KMS-11 (cell line): ENCODE measurements at regions not wholly inside any gene's neighbourhood (a gene's known extent, or its start where the extent isn't known, plus 50 kb on each side); places are given as distances from the start of the nearest gene placed in this dataset.

ENCODE experiments used
- H2AFZ ChIP-seq: fragments of 200-600 bp; sonication (generic); 2 replicates; pipeline ENCODE4 v1.6.1; 2016; ENCODE audit warnings: antibody characterized with exemption, mixed run types, low read depth
- H3K27ac ChIP-seq: fragments of 200-600 bp; sonication (generic); 2 replicates; pipeline ENCODE4 v1.6.1; 2016; ENCODE audit warnings: mild to moderate bottlenecking, mixed run types
- H3K27me3 ChIP-seq: fragments of 200-600 bp; sonication (generic); 2 replicates; pipeline ENCODE4 v1.6.1; 2017; ENCODE audit warnings: mild to moderate bottlenecking, low read depth, mixed run types, moderate library complexity; ENCODE audit not compliant: insufficient read depth
- H3K36me3 ChIP-seq: fragments of 200-600 bp; sonication (generic); 2 replicates; pipeline ENCODE4 v1.6.1; 2017; ENCODE audit warnings: mild to moderate bottlenecking, mixed run types; ENCODE audit not compliant: insufficient read depth
- H3K4me1 ChIP-seq: fragments of 200-600 bp; sonication (generic); 2 replicates; pipeline ENCODE4 v1.6.1; 2016; ENCODE audit warnings: mild to moderate bottlenecking, low read depth, mixed run types; ENCODE audit not compliant: poor library complexity, severe bottlenecking
- H3K4me2 ChIP-seq: fragments of 200-600 bp; sonication (generic); 2 replicates; pipeline ENCODE4 v1.7.0; 2016; ENCODE audit warnings: mild to moderate bottlenecking, mixed run types
- H3K4me3 ChIP-seq: fragments of 200-600 bp; sonication (generic); IDR thresholded peaks from 2 replicates; pipeline ENCODE4 v1.6.1; 2017; ENCODE audit warnings: low read depth, low read length, mixed read lengths; ENCODE audit not compliant: insufficient read depth
- H3K79me2 ChIP-seq: fragments of 200-600 bp; sonication (generic); 2 replicates; pipeline ENCODE4 v1.6.1; 2016; ENCODE audit warnings: low read depth, mixed run types; ENCODE audit not compliant: insufficient read depth
- H3K9ac ChIP-seq: fragments of 200-600 bp; sonication (generic); 2 replicates; pipeline ENCODE4 v1.6.1; 2016; ENCODE audit warnings: mild to moderate bottlenecking, mixed run types
- H4K20me1 ChIP-seq: fragments of 200-600 bp; sonication (generic); 2 replicates; pipeline ENCODE4 v1.6.1; 2016; ENCODE audit warnings: mild to moderate bottlenecking, mixed run types; ENCODE audit not compliant: insufficient read depth
- CTCF ChIP-seq: fragments of 200-600 bp; sonication (generic); conservative IDR thresholded peaks from 2 replicates; pipeline ENCODE4 v1.6.1; 2017; ENCODE audit warnings: low read depth, mild to moderate bottlenecking, antibody characterized with exemption, low read length, moderate library complexity, mixed read lengths

GRCh38 chr5:164420161-164420560 is 914.7 kb downstream of the MAT2B start:
- no peak overlapping the region for H3K9ac ChIP-seq
- TF ChIP-seq CTCF: no peak
- H3K4me2 ChIP-seq: no peak overlapping the region
- H3K27me3 ChIP-seq: no peaks in the 10 kb centered on the region
- H4K20me1 ChIP-seq: no peaks in the 10 kb centered on the region
- H3K4me1 ChIP-seq: no peaks in the 10 kb centered on the region
- H3K4me3 ChIP-seq: no peak overlapping the region
- H3K27ac ChIP-seq: no peak overlapping the region
- H3K79me2 ChIP-seq: no peaks in the 10 kb centered on the region
- H2AFZ ChIP-seq: no peak overlapping the region
- H3K36me3 ChIP-seq: no peaks in the 10 kb centered on the region

GRCh38 chr5:164422400-164422799 is 917.0 kb downstream of the MAT2B start:
- no peak for TF ChIP-seq CTCF
- Histone ChIP-seq H3K79me2 (no peaks in the 10 kb centered on the region), H3K4me1 (no peaks in the 10 kb centered on the region)

DNA sequence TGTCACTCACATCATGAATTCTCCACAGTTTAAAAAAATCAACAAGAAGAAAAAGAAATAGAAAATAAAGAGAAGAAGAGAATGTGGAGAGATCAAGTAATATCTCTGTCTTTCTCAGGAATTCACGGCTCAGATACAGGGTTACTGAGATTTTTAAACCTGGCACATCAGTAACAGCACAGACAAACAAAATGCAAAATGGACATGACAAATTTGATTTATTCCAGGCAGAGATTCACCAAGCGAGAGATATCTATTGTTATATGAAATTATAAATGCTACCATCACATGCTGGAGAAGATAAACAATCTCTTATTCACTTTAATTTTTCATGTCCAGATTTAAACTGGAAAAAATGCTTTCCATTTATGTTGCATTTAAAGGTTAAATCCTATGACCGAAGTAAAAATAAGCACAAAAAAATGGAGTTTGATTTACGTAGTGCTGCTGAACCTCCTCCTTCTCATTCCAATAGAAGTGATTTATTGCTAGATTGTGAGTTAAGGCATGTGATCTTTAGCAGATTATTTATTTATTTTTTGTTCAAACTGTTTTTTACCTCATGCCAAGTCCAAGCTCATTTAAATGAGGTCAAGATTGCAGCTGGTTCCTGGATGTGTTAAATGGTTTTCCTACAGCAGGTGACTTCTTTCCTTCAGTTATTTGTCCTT is 926.4 kb downstream of the MAT2B start:
- TF ChIP-seq CTCF: no peak
- no peaks in the 10 kb centered on the region for H3K27me3 ChIP-seq
- no peak overlapping the region for H3K4me2 ChIP-seq
- H2AFZ ChIP-seq: no peak overlapping the region
- no peaks in the 10 kb centered on the region for H4K20me1 ChIP-seq
- no peak overlapping the region for H3K9ac ChIP-seq
- H3K79me2 ChIP-seq: no peaks in the 10 kb centered on the region
- H3K36me3 ChIP-seq: no peaks in the 10 kb centered on the region
- no peaks in the 10 kb centered on the region for H3K4me1 ChIP-seq
- no peak overlapping the region for H3K27ac ChIP-seq
- H3K4me3 ChIP-seq: no peak overlapping the region

More at GRCh38 chr5:164422400-164422799, 917.0 kb downstream of the MAT2B start:
- Histone ChIP-seq H3K36me3 (no peaks in the 10 kb centered on the region), H3K4me2 (no peak overlapping the region), H3K27ac (no peak overlapping the region), H4K20me1 (no peaks in the 10 kb centered on the region), H3K4me3 (no peak overlapping the region), H3K9ac (no peak overlapping the region), H2AFZ (no peak overlapping the region), H3K27me3 (no peaks in the 10 kb centered on the region)

GRCh38 chr5:164433106-164433870 is 927.9 kb downstream of the MAT2B start:
- Histone ChIP-seq H3K4me1 (no peaks in the 10 kb centered on the region), H3K4me2 (no peak overlapping the region)
- TF ChIP-seq CTCF: no peak

More at GRCh38 chr5:164433106-164433870, 927.9 kb downstream of the MAT2B start:
- Histone ChIP-seq H3K4me3 (no peak overlapping the region), H3K27me3 (no peaks in the 10 kb centered on the region), H3K79me2 (no peaks in the 10 kb centered on the region), H2AFZ (no peak overlapping the region), H3K27ac (no peak overlapping the region), H4K20me1 (no peaks in the 10 kb centered on the region), H3K9ac (no peak overlapping the region), H3K36me3 (no peaks in the 10 kb centered on the region)
